ENCODE measurements at regions not wholly inside any gene's neighbourhood (a gene's known extent, or its start where the extent isn't known, plus 50 kb on each side); places are given as distances from the start of the nearest gene placed in this dataset.
"Not testable (repeated sequence)": the region's sequence is repeated elsewhere in the genome, so short reads cannot be mapped to it uniquely, and the experiment has no call there.

- POLR2A ChIA-PET; ATAC-seq; H3K9me3 ChIP-seq; DNase-seq (ENCODE audit: low read depth in 1 of 2, low spot score in 1 of 2); H3K4me3 ChIP-seq; FAIRE-seq; H3K4me1 ChIP-seq; H3K4me2 ChIP-seq; H3K27ac ChIP-seq: not testable (repeated sequence)
- 31% methylated on average over 9 of the region's 9 CpGs for WGBS (ENCODE audit: missing lambda C conversion rate)
- CTCF ChIA-PET = interaction anchor here (0.6 kb wide), 1 partner anchor 132 kb away, joined by 3 read pairs; no protein-coding TSS in a partner anchor
Observed at GRCh38 chr14:106556211-106556610, 1029.8 kb downstream of the TMEM121 start.

GRCh38 chr14:106556665-106557289, 1030.4 kb downstream of the TMEM121 start:
- ATAC-seq = 0 out of 6 replicates have a peak, but pooled peaks of 1 of the 2 experiments have one; percentile 26
- 17% methylated on average over 13 of the region's 13 CpGs for WGBS (ENCODE audit: missing lambda C conversion rate)
- FAIRE-seq = no peak
- no peak overlapping the region for H3K4me2 ChIP-seq
- no peak for TF ChIP-seq TP53 (CRISPR knock-in tag; IDR thresholded peaks at IDR 0.05)
- TF ChIP-seq RAD21 (conservative IDR thresholded peaks at IDR 0.05 in 1 of 2, IDR thresholded peaks at IDR 0.05 in 1 of 2) = 0 out of 5 replicates have a peak, but pooled peaks of 1 of the 2 experiments have one; percentile 6
- no peak overlapping the region for H3K27ac ChIP-seq
- POLR2A ChIA-PET = no interaction called here
- H3K4me3 ChIP-seq = no peak overlapping the region
- peak in 1 of 2 experiments; percentile 18 for DNase-seq (ENCODE audit: low read depth in 1 of 2, low spot score in 1 of 2)
- CTCF ChIA-PET = interaction anchor here (0.6 kb wide), 1 partner anchor 131 kb away, joined by 3 read pairs; no protein-coding TSS in a partner anchor
- no peaks in the 10 kb centered on the region for H3K4me1 ChIP-seq
- H3K9me3 ChIP-seq = no peaks in the 10 kb centered on the region; the same call in 2 of the 3 replicates

GRCh38 chr14:106562451-106562850, 1036.1 kb downstream of the TMEM121 start:
- FAIRE-seq = no peak
- CTCF ChIA-PET = interaction anchor here (1.0 kb wide), 1 partner anchor 14 kb away, joined by 3 read pairs; no protein-coding TSS in a partner anchor
- no peak overlapping the region for H3K4me3 ChIP-seq
- ATAC-seq = no peak
- H3K9me3 ChIP-seq = no peaks in the 10 kb centered on the region
- TF ChIP-seq KDM1A (IDR thresholded peaks at IDR 0.05; ENCODE audit: low read depth) (no peak), JUNB (IDR thresholded peaks at IDR 0.05) (no peak), RCOR1 (IDR thresholded peaks at IDR 0.05; ENCODE audit: low read depth, low read length) (no peak), NPAS2 (CRISPR knock-in tag; IDR thresholded peaks at IDR 0.05; ENCODE audit: borderline replicate concordance) (no peak), CEBPB (IDR thresholded peaks at IDR 0.05) (no peak), EHMT2 (IDR thresholded peaks at IDR 0.05; ENCODE audit: low read depth) (no peak), FOXS1 (CRISPR knock-in tag; IDR thresholded peaks at IDR 0.05) (no peak), FOSL2 (IDR thresholded peaks at IDR 0.05) (no peak), FOSL2 (CRISPR knock-in tag; IDR thresholded peaks at IDR 0.05) (no peak), HMGXB4 (CRISPR knock-in tag; IDR thresholded peaks at IDR 0.05; ENCODE audit: borderline replicate concordance) (no peak), NR3C1 (IDR thresholded peaks at IDR 0.05) (no peak), USF2 (IDR thresholded peaks at IDR 0.05) (no peak)
- H3K4me2 ChIP-seq = no peak overlapping the region
- DNase-seq (ENCODE audit: low read depth in 1 of 2, low spot score in 1 of 2) = no peak
- 11% methylated on average over 6 of the region's 6 CpGs for WGBS (ENCODE audit: missing lambda C conversion rate)
- no peaks in the 10 kb centered on the region for H3K4me1 ChIP-seq
- no peak overlapping the region for H3K27ac ChIP-seq
- POLR2A ChIA-PET = no interaction called here

- ATAC-seq (peak in 1 of 2 experiments; percentile 69; a peak in 3 of 6 replicates), FAIRE-seq (no peak), DNase-seq (ENCODE audit: low read depth in 1 of 2, low spot score in 1 of 2) (peak; percentile 18 to 41)
- Histone ChIP-seq H3K4me1 (no peaks in the 10 kb centered on the region), H3K9me3 (no peaks in the 10 kb centered on the region), H3K4me2 (no peak overlapping the region), H3K4me3 (no peak overlapping the region), H3K27ac (no peak overlapping the region)
- whole genome bisulfite sequencing (ENCODE audit: missing lambda C conversion rate) = 7% methylated on average over 14 of the region's 14 CpGs
- ChIA-PET POLR2A (no interaction called here), CTCF (interaction anchor here (0.6 to 1.1 kb wide), 3 partner anchors 11 to 1190 kb away, joined by 3 read pairs; no protein-coding TSS in a partner anchor)
- TF ChIP-seq RNF2 (IDR thresholded peaks at IDR 0.05; ENCODE audit: borderline replicate concordance, low read depth) (no peak), FOSL2 (IDR thresholded peaks at IDR 0.05) (no peak), FOSL2 (CRISPR knock-in tag; IDR thresholded peaks at IDR 0.05) (no peak), RAD21 (conservative IDR thresholded peaks at IDR 0.05 in 1 of 2, IDR thresholded peaks at IDR 0.05 in 1 of 2) (peak in 1 of 2 experiments; percentile 30; a peak in 1 of 5 replicates), POLR2A (IDR thresholded peaks at IDR 0.05; ENCODE audit: low read length) (no peak), EHF (CRISPR knock-in tag; IDR thresholded peaks at IDR 0.05) (no peak)
Observed at GRCh38 chr14:106564058-106564643, 1037.8 kb downstream of the TMEM121 start.
